ENCODE measurements at regions not wholly inside any gene's neighbourhood (a gene's known extent, or its start where the extent isn't known, plus 50 kb on each side); places are given as distances from the start of the nearest gene placed in this dataset.

DNA sequence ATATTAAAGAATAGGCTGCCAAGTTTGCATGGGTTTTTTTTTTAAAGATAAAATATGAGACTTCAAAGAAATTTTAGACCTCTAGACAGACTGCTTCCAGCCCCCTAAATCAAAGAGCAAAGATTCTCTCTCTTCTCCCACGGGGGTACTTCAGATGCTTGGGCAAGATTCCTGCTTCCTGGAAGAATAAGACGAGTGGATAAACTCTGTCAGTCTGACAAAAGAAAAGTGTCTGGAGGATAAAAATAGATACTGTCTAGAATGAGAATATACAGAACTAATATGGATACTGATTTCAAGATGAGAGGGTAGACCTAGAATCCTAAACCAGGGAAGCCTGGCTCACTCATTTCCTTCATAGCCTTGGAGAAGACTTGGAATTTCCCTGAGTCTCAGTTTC, 435.1 kb downstream of the FOXO1 start:
- intact Hi-C loops (cut with DNase I; ENCODE audit: low total_unique reads) = no loop called here
- no peak overlapping the region for H3K4me3 ChIP-seq
- no peaks in the 10 kb centered on the region for H3K9me3 ChIP-seq
- H3K36me3 ChIP-seq = no peaks in the 10 kb centered on the region
- peak overlapping the region in 1 of 2 donors; percentile 52 for H3K27ac ChIP-seq
- H3K27me3 ChIP-seq = no peaks in the 10 kb centered on the region
- TF ChIP-seq POLR2A (IDR thresholded peaks at IDR 0.05) (no peak), POLR2AphosphoS5 (IDR thresholded peaks at IDR 0.05) (no peak)
- TF ChIP-seq, protein P1, sequence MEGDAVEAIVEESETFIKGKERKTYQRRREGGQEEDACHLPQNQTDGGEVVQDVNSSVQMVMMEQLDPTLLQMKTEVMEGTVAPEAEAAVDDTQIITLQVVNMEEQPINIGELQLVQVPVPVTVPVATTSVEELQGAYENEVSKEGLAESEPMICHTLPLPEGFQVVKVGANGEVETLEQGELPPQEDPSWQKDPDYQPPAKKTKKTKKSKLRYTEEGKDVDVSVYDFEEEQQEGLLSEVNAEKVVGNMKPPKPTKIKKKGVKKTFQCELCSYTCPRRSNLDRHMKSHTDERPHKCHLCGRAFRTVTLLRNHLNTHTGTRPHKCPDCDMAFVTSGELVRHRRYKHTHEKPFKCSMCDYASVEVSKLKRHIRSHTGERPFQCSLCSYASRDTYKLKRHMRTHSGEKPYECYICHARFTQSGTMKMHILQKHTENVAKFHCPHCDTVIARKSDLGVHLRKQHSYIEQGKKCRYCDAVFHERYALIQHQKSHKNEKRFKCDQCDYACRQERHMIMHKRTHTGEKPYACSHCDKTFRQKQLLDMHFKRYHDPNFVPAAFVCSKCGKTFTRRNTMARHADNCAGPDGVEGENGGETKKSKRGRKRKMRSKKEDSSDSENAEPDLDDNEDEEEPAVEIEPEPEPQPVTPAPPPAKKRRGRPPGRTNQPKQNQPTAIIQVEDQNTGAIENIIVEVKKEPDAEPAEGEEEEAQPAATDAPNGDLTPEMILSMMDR (IDR thresholded peaks at IDR 0.05) = no peak
- DNase-seq (ENCODE audit: low spot score in 2 of 2) = no peak
- H3K4me1 ChIP-seq = peaks cover 3 to 4% of the 10 kb centered on the region in 2 donors

DNA sequence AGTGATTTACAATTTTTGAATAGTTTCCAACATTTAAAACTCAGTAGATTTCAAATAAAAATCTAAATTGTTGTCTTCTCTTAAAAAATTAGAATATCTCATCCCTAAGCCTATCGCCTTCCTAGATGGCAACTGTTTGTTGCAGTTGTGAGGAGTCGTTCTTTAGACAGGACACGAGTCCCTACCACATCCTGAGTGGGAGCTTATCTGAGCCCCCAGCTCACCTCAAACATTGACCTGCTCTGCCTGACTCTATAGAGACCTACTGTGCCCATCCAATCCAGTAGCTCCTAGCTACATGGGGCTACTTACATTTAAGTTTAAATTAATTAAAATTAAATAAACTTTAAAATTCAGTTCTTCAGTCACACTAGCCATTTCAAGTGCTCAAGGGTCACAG, 434.7 kb downstream of the FOXO1 start:
- Histone ChIP-seq H3K27ac (no peak overlapping the region), H3K36me3 (no peaks in the 10 kb centered on the region), H3K4me1 (peaks cover 3 to 4% of the 10 kb centered on the region in 2 donors), H3K4me3 (no peak overlapping the region), H3K9me3 (no peaks in the 10 kb centered on the region), H3K27me3 (no peaks in the 10 kb centered on the region)
- intact Hi-C loops (cut with DNase I; ENCODE audit: low total_unique reads) = no loop called here
- TF ChIP-seq POLR2A (IDR thresholded peaks at IDR 0.05) = no peak
- no peak for TF ChIP-seq POLR2AphosphoS5 (IDR thresholded peaks at IDR 0.05)
- DNase-seq (ENCODE audit: low spot score in 2 of 2) = no peak

DNA sequence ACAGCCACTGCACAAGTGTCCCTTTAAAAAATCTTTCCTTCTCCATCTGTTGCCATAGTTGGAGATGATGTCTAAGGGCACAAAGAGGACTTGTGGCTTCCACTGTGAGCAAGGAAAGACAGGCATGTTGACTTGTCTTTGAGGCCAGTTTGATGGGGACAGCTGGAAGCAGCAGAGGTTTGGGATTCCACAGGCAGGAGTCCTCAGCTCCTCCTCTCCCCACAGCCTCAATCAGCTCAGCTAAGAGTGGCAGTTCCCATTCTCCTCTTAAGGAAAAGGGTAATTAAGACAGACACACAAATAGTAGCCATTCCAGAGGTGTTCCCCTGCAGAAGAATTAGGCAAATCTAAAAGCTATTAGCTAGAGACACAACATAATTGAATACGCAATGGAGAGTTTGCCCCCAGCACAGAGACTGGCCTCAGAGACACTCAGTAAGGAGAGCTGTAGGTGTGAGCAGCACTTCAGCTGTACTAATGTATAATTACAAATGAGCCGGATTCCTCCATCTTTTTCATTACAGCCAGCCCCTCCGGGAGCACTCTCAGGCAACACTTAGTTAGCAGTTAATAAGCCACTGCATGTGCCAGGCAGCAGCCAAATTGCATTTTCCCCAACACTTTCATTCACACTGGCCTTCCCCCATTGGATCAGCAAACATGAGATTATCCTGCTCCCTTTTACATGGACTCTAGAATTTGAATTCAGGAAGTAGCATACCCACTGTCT, 434.0 kb downstream of the FOXO1 start:
- intact Hi-C loops (cut with DNase I; ENCODE audit: low total_unique reads) = no loop called here
- no peaks in the 10 kb centered on the region for H3K9me3 ChIP-seq
- DNase-seq (ENCODE audit: low spot score in 2 of 2) = no peak
- H3K27ac ChIP-seq = no peak overlapping the region
- H3K4me3 ChIP-seq = no peak overlapping the region
- H3K36me3 ChIP-seq = no peaks in the 10 kb centered on the region
- peaks cover 3 to 4% of the 10 kb centered on the region in 2 donors for H3K4me1 ChIP-seq
- TF ChIP-seq, protein P1 (IDR thresholded peaks at IDR 0.05) = no peak
- TF ChIP-seq POLR2A (IDR thresholded peaks at IDR 0.05) (no peak), POLR2AphosphoS5 (IDR thresholded peaks at IDR 0.05) (no peak)
- H3K27me3 ChIP-seq = no peaks in the 10 kb centered on the region

DNA sequence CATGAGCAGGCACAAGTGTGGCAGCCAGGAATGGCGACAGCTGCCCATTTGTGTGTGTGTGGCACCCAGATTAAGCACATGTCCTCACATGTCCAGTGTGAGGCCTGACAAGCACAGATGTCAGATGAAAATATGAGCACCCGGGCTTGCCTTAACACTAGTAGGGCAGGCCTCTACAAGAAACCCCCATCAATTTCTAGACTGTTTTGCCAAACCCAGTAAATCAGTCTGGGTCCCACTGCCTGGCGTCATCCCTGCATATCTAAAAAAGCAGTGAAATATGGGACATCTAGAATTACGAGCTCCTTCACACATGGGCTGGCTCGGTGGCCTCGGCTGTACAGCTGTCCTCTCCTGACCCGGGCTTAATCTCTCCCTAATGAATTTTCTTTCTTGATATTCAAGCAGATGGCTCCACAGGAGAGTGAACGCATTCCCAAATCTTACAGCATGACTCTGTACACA, 432.7 kb downstream of the FOXO1 start:
- Histone ChIP-seq H3K36me3 (no peaks in the 10 kb centered on the region), H3K4me1 (peaks cover 3 to 4% of the 10 kb centered on the region in 2 donors), H3K27me3 (no peaks in the 10 kb centered on the region), H3K27ac (peak overlapping the region; percentile 65 to 90), H3K4me3 (no peak overlapping the region), H3K9me3 (no peaks in the 10 kb centered on the region)
- no peak for TF ChIP-seq POLR2A (IDR thresholded peaks at IDR 0.05)
- peak in 1 of 3 donors; percentile 43 for TF ChIP-seq POLR2AphosphoS5 (IDR thresholded peaks at IDR 0.05)
- DNase-seq (ENCODE audit: low spot score in 2 of 2) = peak in 1 of 2 donors; percentile 85
- intact Hi-C loops (cut with DNase I; ENCODE audit: low total_unique reads) = no loop called here

DNA sequence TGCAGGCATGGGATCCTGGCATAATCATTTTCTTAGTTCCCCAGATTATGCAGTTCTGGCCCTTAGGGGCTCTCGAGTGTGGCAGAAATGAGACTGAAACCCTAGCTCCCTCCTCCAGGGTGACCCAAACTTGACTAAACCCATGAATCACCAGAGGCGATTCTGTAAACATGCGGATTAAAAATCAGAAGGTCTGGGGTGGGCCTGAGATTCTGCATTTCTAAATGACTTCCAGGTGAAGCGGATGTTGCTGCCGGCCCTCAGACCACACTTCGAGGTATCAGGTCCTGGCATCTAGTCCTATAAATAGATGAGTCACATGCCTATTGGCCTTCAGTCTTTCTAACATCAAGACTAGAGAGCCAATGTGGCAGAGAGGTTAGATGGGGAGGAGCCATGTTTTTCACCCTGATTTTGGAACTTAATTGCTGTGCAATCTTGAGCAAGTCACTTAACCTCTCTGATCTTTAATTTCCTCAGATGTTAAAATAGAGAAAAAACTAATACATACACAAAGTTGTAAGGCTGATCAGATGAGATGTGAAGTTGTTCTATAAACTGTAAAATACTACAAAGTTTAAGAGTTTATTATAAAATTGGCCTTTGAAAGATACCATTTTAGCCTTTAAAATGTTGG, 431.2 kb downstream of the FOXO1 start:
- H3K9me3 ChIP-seq = no peaks in the 10 kb centered on the region
- TF ChIP-seq POLR2AphosphoS5 (IDR thresholded peaks at IDR 0.05) (no peak), POLR2A (IDR thresholded peaks at IDR 0.05) (no peak)
- TF ChIP-seq, protein P1 (IDR thresholded peaks at IDR 0.05) = no peak
- intact Hi-C loops (cut with DNase I; ENCODE audit: low total_unique reads) = no loop called here
- no peak overlapping the region for H3K4me3 ChIP-seq
- DNase-seq (ENCODE audit: low spot score in 2 of 2) = no peak
- peak overlapping the region; percentile 89 to 90 for H3K27ac ChIP-seq
- H3K27me3 ChIP-seq = no peaks in the 10 kb centered on the region
- no peaks in the 10 kb centered on the region for H3K36me3 ChIP-seq
- H3K4me1 ChIP-seq = peaks cover 3 to 4% of the 10 kb centered on the region in 2 donors

DNA sequence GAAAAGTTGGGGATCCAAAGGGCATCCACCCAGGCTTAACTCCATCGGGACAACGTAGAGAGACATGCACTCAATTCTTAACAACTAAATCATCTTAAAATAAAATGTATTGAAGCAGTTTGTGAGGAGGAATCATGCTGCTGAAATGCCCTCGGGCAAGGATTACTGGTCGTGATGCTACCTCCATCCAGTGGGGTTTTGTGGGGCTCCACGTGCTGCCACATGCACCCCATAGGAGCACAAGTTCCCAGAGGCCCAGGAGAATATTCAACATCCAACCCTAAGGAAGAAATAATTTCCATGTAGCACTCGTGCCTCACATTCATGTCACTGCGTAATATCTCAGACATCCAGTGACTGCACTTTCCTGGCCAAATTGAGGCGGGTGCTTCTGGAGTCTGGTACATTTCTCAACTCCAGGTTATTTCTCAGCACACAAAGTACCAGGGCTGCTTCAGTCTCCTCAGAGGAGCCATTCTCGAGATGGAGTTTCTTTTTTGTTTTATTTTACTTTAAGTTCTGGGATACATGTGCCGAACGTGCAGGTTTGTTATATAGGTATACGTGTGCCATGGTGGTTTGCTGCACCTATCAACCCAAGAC, 429.8 kb downstream of the FOXO1 start:
- Histone ChIP-seq H3K9me3 (no peaks in the 10 kb centered on the region), H3K4me3 (peak overlapping the region in 1 of 3 donors; percentile 20), H3K4me1 (peaks cover 3 to 4% of the 10 kb centered on the region in 2 donors), H3K27me3 (no peaks in the 10 kb centered on the region), H3K36me3 (no peaks in the 10 kb centered on the region), H3K27ac (peak overlapping the region; percentile 89 to 90)
- intact Hi-C loops (cut with DNase I; ENCODE audit: low total_unique reads) = no loop called here
- TF ChIP-seq POLR2AphosphoS5 (IDR thresholded peaks at IDR 0.05) (peak in 1 of 3 donors; percentile 54), POLR2A (IDR thresholded peaks at IDR 0.05) (no peak)
- peak in 1 of 2 donors; percentile 86 for DNase-seq (ENCODE audit: low spot score in 2 of 2)

Data from breast epithelium (tissue), 4 donors.